Retinal pigment epithelial cell (primary cell): ENCODE measurements at regions not wholly inside any gene's neighbourhood (a gene's known extent, or its start where the extent isn't known, plus 50 kb on each side); places are given as distances from the start of the nearest gene placed in this dataset.

ENCODE experiments used
- DNase-seq: peaks from one replicate; pipeline ENCODE4 v3.0.0-alpha.2; 2010; ENCODE audit warnings: low read depth
- H3K4me3 ChIP-seq: 2 replicates; pipeline ENCODE4 v1.5.1; 2011; ENCODE audit warnings: mild to moderate bottlenecking, low read length, control low read depth, moderate library complexity
- CTCF ChIP-seq: conservative IDR thresholded peaks from 2 replicates; pipeline ENCODE4 v1.5.1; 2011; ENCODE audit warnings: low read depth, low read length, control low read depth, inconsistent platforms

- no peak overlapping the region for H3K4me3 ChIP-seq
- TF ChIP-seq CTCF: no peak
- peak; percentile 51 for DNase-seq
Measured at GRCh38 chr1:221994939-221995338, 253.1 kb upstream of the DUSP10 start.

GRCh38 chr1:221994274-221994698 lies 252.4 kb upstream of the DUSP10 start:
- TF ChIP-seq CTCF: no peak
- no peak overlapping the region for H3K4me3 ChIP-seq
- no peak for DNase-seq

GRCh38 chr1:221993444-221993948 lies 251.6 kb upstream of the DUSP10 start:
- no peak overlapping the region for H3K4me3 ChIP-seq
- DNase-seq: no peak
- TF ChIP-seq CTCF: no peak

- no peak overlapping the region for H3K4me3 ChIP-seq
- no peak for TF ChIP-seq CTCF
- DNase-seq: no peak
Measured at GRCh38 chr1:221992427-221992826, 250.5 kb upstream of the DUSP10 start.

- H3K4me3 ChIP-seq: no peak overlapping the region
- peak; percentile 32 for DNase-seq
- TF ChIP-seq CTCF: no peak
Measured at GRCh38 chr1:221991221-221991620, 249.3 kb upstream of the DUSP10 start.

GRCh38 chr1:221989741-221990140 lies 247.9 kb upstream of the DUSP10 start:
- H3K4me3 ChIP-seq: no peak overlapping the region
- TF ChIP-seq CTCF: no peak
- no peak for DNase-seq

- H3K4me3 ChIP-seq: no peak overlapping the region
- no peak for DNase-seq
- no peak for TF ChIP-seq CTCF
Measured at GRCh38 chr1:221988829-221989228, 246.9 kb upstream of the DUSP10 start.
